GM18505 (cell line): ENCODE measurements at regions not wholly inside any gene's neighbourhood (a gene's known extent, or its start where the extent isn't known, plus 50 kb on each side); places are given as distances from the start of the nearest gene placed in this dataset.

Experiments
- ATAC-seq: cut with Tn5 transposase; IDR thresholded peaks from one replicate; pipeline ENCODE4 v1.9.1; 2021; ENCODE audit not compliant: unreplicated experiment
- POLR2A ChIP-seq: IDR thresholded peaks from 4 replicates; pipeline ENCODE4 v1.6.1; 2011; ENCODE audit warnings: borderline replicate concordance; ENCODE audit not compliant: insufficient read depth, insufficient read length; ENCODE audit errors: extremely low read depth

GRCh38 chr13:40428354-40428753 is 238.1 kb downstream of the FOXO1 start:
- ATAC-seq = no peak
- no peak for TF ChIP-seq POLR2A

GRCh38 chr13:40429706-40430545 is 236.5 kb downstream of the FOXO1 start:
- TF ChIP-seq POLR2A = no peak
- ATAC-seq = no peak

GRCh38 chr13:40432018-40432978 is 234.1 kb downstream of the FOXO1 start:
- ATAC-seq = no peak
- TF ChIP-seq POLR2A = no peak

- no peak for ATAC-seq
- no peak for TF ChIP-seq POLR2A
Measured at GRCh38 chr13:40433001-40433400, 233.4 kb downstream of the FOXO1 start.

- TF ChIP-seq POLR2A = no peak
- no peak for ATAC-seq
Measured at GRCh38 chr13:40433577-40433976, 232.9 kb downstream of the FOXO1 start.

- ATAC-seq = no peak
- no peak for TF ChIP-seq POLR2A
Measured at GRCh38 chr13:40434516-40435397, 231.7 kb downstream of the FOXO1 start.

GRCh38 chr13:40438022-40438680 is 228.3 kb downstream of the FOXO1 start:
- ATAC-seq = no peak
- TF ChIP-seq POLR2A = no peak

GRCh38 chr13:40438999-40439797 is 227.2 kb downstream of the FOXO1 start:
- no peak for ATAC-seq
- TF ChIP-seq POLR2A = no peak

GRCh38 chr13:40439928-40440327 is 226.5 kb downstream of the FOXO1 start:
- TF ChIP-seq POLR2A = no peak
- ATAC-seq = no peak

- no peak for ATAC-seq
- no peak for TF ChIP-seq POLR2A
Measured at GRCh38 chr13:40440990-40441820, 225.2 kb downstream of the FOXO1 start.

GRCh38 chr13:40442231-40442630 is 224.2 kb downstream of the FOXO1 start:
- ATAC-seq = no peak
- no peak for TF ChIP-seq POLR2A
